ENCODE measurements at regions not wholly inside any gene's neighbourhood (a gene's known extent, or its start where the extent isn't known, plus 50 kb on each side); places are given as distances from the start of the nearest gene placed in this dataset.

- no peaks in the 10 kb centered on the region for H3K79me2 ChIP-seq (ENCODE audit: control insufficient read depth, insufficient read depth, low read length)
- no peaks in the 10 kb centered on the region for H3K27me3 ChIP-seq (ENCODE audit: control insufficient read depth, insufficient read depth, low read length)
- no peak for DNase-seq (ENCODE audit: low read depth in 2 of 2)
- H3K36me3 ChIP-seq (ENCODE audit: control insufficient read depth, insufficient read depth, low read length): no peaks in the 10 kb centered on the region
- H3K9ac ChIP-seq (ENCODE audit: insufficient read depth, low read length): no peak overlapping the region
- no peak overlapping the region for H2AFZ ChIP-seq (ENCODE audit: low read length)
- H3K4me3 ChIP-seq (replicated peaks in 1 of 4; ENCODE audit: control extremely low read depth in 1 of 4, insufficient read depth in 1 of 4, low read depth in 3 of 4, low read length in 4 of 4): no peak overlapping the region
- no peaks in the 10 kb centered on the region for H3K9me3 ChIP-seq (ENCODE audit: control insufficient read depth, insufficient read depth, low read depth, low read length)
- no peak overlapping the region for H3K4me2 ChIP-seq (ENCODE audit: extremely low read depth, insufficient read depth, low read length)
- TF ChIP-seq, protein P1, sequence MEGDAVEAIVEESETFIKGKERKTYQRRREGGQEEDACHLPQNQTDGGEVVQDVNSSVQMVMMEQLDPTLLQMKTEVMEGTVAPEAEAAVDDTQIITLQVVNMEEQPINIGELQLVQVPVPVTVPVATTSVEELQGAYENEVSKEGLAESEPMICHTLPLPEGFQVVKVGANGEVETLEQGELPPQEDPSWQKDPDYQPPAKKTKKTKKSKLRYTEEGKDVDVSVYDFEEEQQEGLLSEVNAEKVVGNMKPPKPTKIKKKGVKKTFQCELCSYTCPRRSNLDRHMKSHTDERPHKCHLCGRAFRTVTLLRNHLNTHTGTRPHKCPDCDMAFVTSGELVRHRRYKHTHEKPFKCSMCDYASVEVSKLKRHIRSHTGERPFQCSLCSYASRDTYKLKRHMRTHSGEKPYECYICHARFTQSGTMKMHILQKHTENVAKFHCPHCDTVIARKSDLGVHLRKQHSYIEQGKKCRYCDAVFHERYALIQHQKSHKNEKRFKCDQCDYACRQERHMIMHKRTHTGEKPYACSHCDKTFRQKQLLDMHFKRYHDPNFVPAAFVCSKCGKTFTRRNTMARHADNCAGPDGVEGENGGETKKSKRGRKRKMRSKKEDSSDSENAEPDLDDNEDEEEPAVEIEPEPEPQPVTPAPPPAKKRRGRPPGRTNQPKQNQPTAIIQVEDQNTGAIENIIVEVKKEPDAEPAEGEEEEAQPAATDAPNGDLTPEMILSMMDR (conservative IDR thresholded peaks at IDR 0.05 in 1 of 2, IDR thresholded peaks at IDR 0.05 in 1 of 2; ENCODE audit: low read depth in 1 of 2, low read length in 2 of 2): no peak
- no peak for TF ChIP-seq EZH2 (IDR thresholded peaks at IDR 0.05; ENCODE audit: low read length, missing control alignments)
- no peak overlapping the region for H3K27ac ChIP-seq (ENCODE audit: insufficient read depth, low read length)
- H3K4me1 ChIP-seq (ENCODE audit: control insufficient read depth, extremely low read depth, insufficient read depth, low read length): peaks cover 3% of the 10 kb centered on the region
- H4K20me1 ChIP-seq (ENCODE audit: control insufficient read depth, extremely low read depth, insufficient read depth, low read length): no peaks in the 10 kb centered on the region
Measured at GRCh38 chr2:236882074-236882473, 203.6 kb upstream of the COPS8 start.

DNA sequence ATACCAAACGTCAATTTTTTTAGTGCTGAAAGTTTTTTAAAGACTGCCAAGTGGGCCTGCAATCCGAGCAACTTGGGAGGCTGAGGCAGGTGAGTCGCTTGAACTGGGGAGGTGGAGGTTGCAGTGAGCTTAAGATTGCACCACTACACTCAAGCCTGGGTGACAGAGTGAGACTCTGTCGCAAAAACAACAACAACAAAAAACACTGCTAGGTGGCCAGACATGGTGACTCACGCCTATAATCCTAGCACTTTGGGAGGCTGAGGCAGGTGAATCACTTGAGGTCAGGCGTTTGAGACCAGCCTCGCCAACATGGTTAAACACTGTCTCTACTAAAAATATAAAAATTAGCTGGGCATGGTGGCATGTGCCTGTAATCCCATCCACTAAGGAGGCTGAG is 202.8 kb upstream of the COPS8 start:
- H3K36me3 ChIP-seq (ENCODE audit: control insufficient read depth, insufficient read depth, low read length): no peaks in the 10 kb centered on the region
- H3K9me3 ChIP-seq (ENCODE audit: control insufficient read depth, insufficient read depth, low read depth, low read length): no peaks in the 10 kb centered on the region
- no peaks in the 10 kb centered on the region for H4K20me1 ChIP-seq (ENCODE audit: control insufficient read depth, extremely low read depth, insufficient read depth, low read length)
- no peaks in the 10 kb centered on the region for H3K27me3 ChIP-seq (ENCODE audit: control insufficient read depth, insufficient read depth, low read length)
- no peak for DNase-seq (ENCODE audit: low read depth in 2 of 2)
- H3K4me3 ChIP-seq (replicated peaks in 1 of 4; ENCODE audit: control extremely low read depth in 1 of 4, insufficient read depth in 1 of 4, low read depth in 3 of 4, low read length in 4 of 4): no peak overlapping the region
- no peaks in the 10 kb centered on the region for H3K79me2 ChIP-seq (ENCODE audit: control insufficient read depth, insufficient read depth, low read length)
- no peak overlapping the region for H3K9ac ChIP-seq (ENCODE audit: insufficient read depth, low read length)
- H3K4me1 ChIP-seq (ENCODE audit: control insufficient read depth, extremely low read depth, insufficient read depth, low read length): peaks cover 8% of the 10 kb centered on the region
- TF ChIP-seq EZH2 (IDR thresholded peaks at IDR 0.05; ENCODE audit: low read length, missing control alignments): no peak
- TF ChIP-seq, protein P1 (conservative IDR thresholded peaks at IDR 0.05 in 1 of 2, IDR thresholded peaks at IDR 0.05 in 1 of 2; ENCODE audit: low read depth in 1 of 2, low read length in 2 of 2): no peak
- no peak overlapping the region for H3K4me2 ChIP-seq (ENCODE audit: extremely low read depth, insufficient read depth, low read length)
- no peak overlapping the region for H2AFZ ChIP-seq (ENCODE audit: low read length)
- H3K27ac ChIP-seq (ENCODE audit: insufficient read depth, low read length): no peak overlapping the region

DNA sequence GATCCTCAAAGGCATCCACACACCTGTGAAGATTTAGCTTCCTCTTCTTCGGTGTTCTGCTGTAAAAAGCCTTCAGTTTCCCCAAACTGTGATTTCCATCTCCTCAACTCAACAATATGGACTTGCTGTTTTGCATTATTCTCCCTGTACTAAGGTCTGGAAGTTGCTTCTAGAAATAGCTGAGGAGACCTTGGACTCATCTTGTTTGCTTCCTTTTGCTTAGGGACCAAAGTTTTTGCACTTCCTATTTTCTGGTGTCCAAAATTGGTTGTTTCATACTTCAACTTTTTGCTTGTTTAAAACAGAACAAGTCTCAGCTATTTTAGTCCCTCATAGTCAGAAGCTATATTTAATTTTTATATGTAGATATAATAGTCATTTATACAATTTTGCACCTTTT is 201.9 kb upstream of the COPS8 start:
- no peak overlapping the region for H2AFZ ChIP-seq (ENCODE audit: low read length)
- H3K9ac ChIP-seq (ENCODE audit: insufficient read depth, low read length): no peak overlapping the region
- TF ChIP-seq, protein P1 (conservative IDR thresholded peaks at IDR 0.05 in 1 of 2, IDR thresholded peaks at IDR 0.05 in 1 of 2; ENCODE audit: low read depth in 1 of 2, low read length in 2 of 2): no peak
- TF ChIP-seq EZH2 (IDR thresholded peaks at IDR 0.05; ENCODE audit: low read length, missing control alignments): no peak
- H3K36me3 ChIP-seq (ENCODE audit: control insufficient read depth, insufficient read depth, low read length): no peaks in the 10 kb centered on the region
- H3K27ac ChIP-seq (ENCODE audit: insufficient read depth, low read length): no peak overlapping the region
- no peak overlapping the region for H3K4me2 ChIP-seq (ENCODE audit: extremely low read depth, insufficient read depth, low read length)
- no peak overlapping the region for H3K4me3 ChIP-seq (replicated peaks in 1 of 4; ENCODE audit: control extremely low read depth in 1 of 4, insufficient read depth in 1 of 4, low read depth in 3 of 4, low read length in 4 of 4)
- no peaks in the 10 kb centered on the region for H3K79me2 ChIP-seq (ENCODE audit: control insufficient read depth, insufficient read depth, low read length)
- no peaks in the 10 kb centered on the region for H3K9me3 ChIP-seq (ENCODE audit: control insufficient read depth, insufficient read depth, low read depth, low read length)
- no peak for DNase-seq (ENCODE audit: low read depth in 2 of 2)
- peaks cover 11% of the 10 kb centered on the region for H3K4me1 ChIP-seq (ENCODE audit: control insufficient read depth, extremely low read depth, insufficient read depth, low read length)
- no peaks in the 10 kb centered on the region for H4K20me1 ChIP-seq (ENCODE audit: control insufficient read depth, extremely low read depth, insufficient read depth, low read length)
- no peaks in the 10 kb centered on the region for H3K27me3 ChIP-seq (ENCODE audit: control insufficient read depth, insufficient read depth, low read length)

Data from fibroblast of lung (primary cell).